ENCODE measurements at regions not wholly inside any gene's neighbourhood (a gene's known extent, or its start where the extent isn't known, plus 50 kb on each side); places are given as distances from the start of the nearest gene placed in this dataset.

GRCh38 chr14:29419736-29420135 is 507.9 kb downstream of the PRKD1 start:
- DNase-seq = no peak
- TF ChIP-seq GATA1 (IDR thresholded peaks at IDR 0.05; ENCODE audit: low read depth, low read length) (no peak), POLR2A (IDR thresholded peaks at IDR 0.05; ENCODE audit: low read length) (no peak)

GRCh38 chr14:29421156-29421728 is 506.4 kb downstream of the PRKD1 start:
- no peak for DNase-seq
- no peak for TF ChIP-seq GATA1 (IDR thresholded peaks at IDR 0.05; ENCODE audit: low read depth, low read length)
- TF ChIP-seq POLR2A (IDR thresholded peaks at IDR 0.05; ENCODE audit: low read length) = no peak

- TF ChIP-seq POLR2A (IDR thresholded peaks at IDR 0.05; ENCODE audit: low read length) = no peak
- TF ChIP-seq GATA1 (IDR thresholded peaks at IDR 0.05; ENCODE audit: low read depth, low read length) = no peak
- DNase-seq = no peak
Observed at GRCh38 chr14:29425705-29426482, 501.8 kb downstream of the PRKD1 start.

GRCh38 chr14:29442696-29443095 is 485.0 kb downstream of the PRKD1 start:
- no peak for DNase-seq
- TF ChIP-seq GATA1 (IDR thresholded peaks at IDR 0.05; ENCODE audit: low read depth, low read length) = no peak

GRCh38 chr14:29444216-29444615 is 483.4 kb downstream of the PRKD1 start:
- TF ChIP-seq POLR2A (IDR thresholded peaks at IDR 0.05; ENCODE audit: low read length) = no peak
- no peak for TF ChIP-seq GATA1 (IDR thresholded peaks at IDR 0.05; ENCODE audit: low read depth, low read length)
- no peak for DNase-seq

GRCh38 chr14:29444805-29445204 is 482.8 kb downstream of the PRKD1 start:
- no peak for DNase-seq
- no peak for TF ChIP-seq GATA1 (IDR thresholded peaks at IDR 0.05; ENCODE audit: low read depth, low read length)
- no peak for TF ChIP-seq POLR2A (IDR thresholded peaks at IDR 0.05; ENCODE audit: low read length)

GRCh38 chr14:29446971-29447370 is 480.7 kb downstream of the PRKD1 start:
- DNase-seq = no peak
- TF ChIP-seq GATA1 (IDR thresholded peaks at IDR 0.05; ENCODE audit: low read depth, low read length) = no peak
- no peak for TF ChIP-seq POLR2A (IDR thresholded peaks at IDR 0.05; ENCODE audit: low read length)

GRCh38 chr14:29451941-29452340 is 475.7 kb downstream of the PRKD1 start:
- no peak for DNase-seq
- TF ChIP-seq POLR2A (IDR thresholded peaks at IDR 0.05; ENCODE audit: low read length) (no peak), GATA1 (IDR thresholded peaks at IDR 0.05; ENCODE audit: low read depth, low read length) (no peak)

- DNase-seq = no peak
- no peak for TF ChIP-seq POLR2A (IDR thresholded peaks at IDR 0.05; ENCODE audit: low read length)
- TF ChIP-seq GATA1 (IDR thresholded peaks at IDR 0.05; ENCODE audit: low read depth, low read length) = no peak
Observed at GRCh38 chr14:29453045-29453444, 474.6 kb downstream of the PRKD1 start.

- no peak for DNase-seq
- TF ChIP-seq GATA1 (IDR thresholded peaks at IDR 0.05; ENCODE audit: low read depth, low read length) = no peak
- TF ChIP-seq POLR2A (IDR thresholded peaks at IDR 0.05; ENCODE audit: low read length) = no peak
Observed at GRCh38 chr14:29454026-29454693, 473.5 kb downstream of the PRKD1 start.

- TF ChIP-seq GATA1 (IDR thresholded peaks at IDR 0.05; ENCODE audit: low read depth, low read length) = no peak
- DNase-seq = no peak
Observed at GRCh38 chr14:29458547-29458946, 469.1 kb downstream of the PRKD1 start.

GRCh38 chr14:29459531-29459930 is 468.1 kb downstream of the PRKD1 start:
- TF ChIP-seq POLR2A (IDR thresholded peaks at IDR 0.05; ENCODE audit: low read length) (no peak), GATA1 (IDR thresholded peaks at IDR 0.05; ENCODE audit: low read depth, low read length) (no peak)
- no peak for DNase-seq

- TF ChIP-seq POLR2A (IDR thresholded peaks at IDR 0.05; ENCODE audit: low read length) = no peak
- TF ChIP-seq GATA1 (IDR thresholded peaks at IDR 0.05; ENCODE audit: low read depth, low read length) = no peak
- DNase-seq = no peak
Observed at GRCh38 chr14:29459969-29460560, 467.6 kb downstream of the PRKD1 start.

- TF ChIP-seq GATA1 (IDR thresholded peaks at IDR 0.05; ENCODE audit: low read depth, low read length) = no peak
- no peak for TF ChIP-seq POLR2A (IDR thresholded peaks at IDR 0.05; ENCODE audit: low read length)
- DNase-seq = no peak
Observed at GRCh38 chr14:29461101-29461500, 466.5 kb downstream of the PRKD1 start.
